ENCODE measurements at regions not wholly inside any gene's neighbourhood (a gene's known extent, or its start where the extent isn't known, plus 50 kb on each side); places are given as distances from the start of the nearest gene placed in this dataset.

DNA sequence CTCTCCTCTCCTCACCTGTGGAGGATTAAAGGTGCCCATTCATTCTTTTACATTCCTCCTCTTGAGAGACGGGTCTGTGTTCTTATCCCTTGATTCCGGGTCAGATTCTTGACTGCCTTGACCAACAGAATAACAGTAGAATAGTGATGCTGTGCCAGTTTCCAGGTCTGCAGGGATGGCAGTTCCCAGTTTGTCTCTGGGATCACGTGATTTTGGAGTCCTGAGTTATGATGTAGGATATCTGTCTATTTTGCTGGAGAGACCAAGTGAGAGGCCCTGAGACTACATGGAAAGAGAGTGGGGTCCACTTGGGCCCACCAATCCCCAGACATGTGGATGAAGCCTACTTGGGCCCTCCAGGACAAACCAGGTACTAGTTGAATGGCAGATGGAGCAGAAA is 142.8 kb downstream of the TTC8 start:
- TF ChIP-seq E2F1 (CRISPR knock-in tag; IDR thresholded peaks at IDR 0.05) (no peak), SP1 (CRISPR knock-in tag; conservative IDR thresholded peaks at IDR 0.05) (no peak), ESRRA (CRISPR knock-in tag; IDR thresholded peaks at IDR 0.05; ENCODE audit: borderline replicate concordance) (no peak), TP53 (CRISPR knock-in tag; IDR thresholded peaks at IDR 0.05) (no peak), CTCF (IDR thresholded peaks at IDR 0.05) (no peak), ATF1 (CRISPR knock-in tag; IDR thresholded peaks at IDR 0.05) (no peak), PREB (CRISPR knock-in tag; IDR thresholded peaks at IDR 0.05; ENCODE audit: borderline replicate concordance) (no peak)
- TF ChIP-seq, protein P1, sequence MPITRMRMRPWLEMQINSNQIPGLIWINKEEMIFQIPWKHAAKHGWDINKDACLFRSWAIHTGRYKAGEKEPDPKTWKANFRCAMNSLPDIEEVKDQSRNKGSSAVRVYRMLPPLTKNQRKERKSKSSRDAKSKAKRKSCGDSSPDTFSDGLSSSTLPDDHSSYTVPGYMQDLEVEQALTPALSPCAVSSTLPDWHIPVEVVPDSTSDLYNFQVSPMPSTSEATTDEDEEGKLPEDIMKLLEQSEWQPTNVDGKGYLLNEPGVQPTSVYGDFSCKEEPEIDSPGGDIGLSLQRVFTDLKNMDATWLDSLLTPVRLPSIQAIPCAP (CRISPR knock-in tag; IDR thresholded peaks at IDR 0.05) = no peak
